ENCODE measurements at regions not wholly inside any gene's neighbourhood (a gene's known extent, or its start where the extent isn't known, plus 50 kb on each side); places are given as distances from the start of the nearest gene placed in this dataset.

DNA sequence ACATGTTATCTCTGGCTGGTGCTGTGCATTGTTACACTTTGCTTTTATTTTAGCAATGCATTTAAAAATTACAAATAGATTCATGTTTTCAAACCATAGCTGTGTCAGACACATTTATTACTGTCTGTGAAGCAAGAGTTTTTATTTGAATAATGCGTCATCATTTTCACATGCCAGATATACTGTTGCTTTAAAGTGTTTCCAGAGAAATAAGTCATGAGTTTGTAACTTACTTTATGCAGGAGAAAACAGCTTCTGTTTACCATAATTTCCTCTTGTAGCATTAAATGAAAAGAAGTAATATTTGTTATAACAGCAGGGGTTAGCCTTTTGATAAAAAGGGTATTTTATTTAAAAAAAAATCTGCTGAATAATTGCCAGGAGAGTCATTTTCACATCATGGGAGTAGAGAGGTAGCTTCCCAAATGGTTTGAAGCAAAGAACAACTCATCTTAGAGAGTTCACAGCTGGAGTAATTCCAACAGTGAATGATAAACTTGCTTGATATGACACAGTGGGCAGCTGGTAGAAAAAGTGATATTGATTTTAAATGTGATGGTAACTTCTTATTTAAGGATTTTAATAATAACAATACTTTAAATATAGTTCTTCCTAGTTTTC, 1274.5 kb upstream of the CRIM1 start:
- TF ChIP-seq YY1 (IDR thresholded peaks at IDR 0.05), result no peak
- no peak for TF ChIP-seq EGR1 (IDR thresholded peaks at IDR 0.05; ENCODE audit: low read depth in 2 of 2)
- TF ChIP-seq, protein P1, sequence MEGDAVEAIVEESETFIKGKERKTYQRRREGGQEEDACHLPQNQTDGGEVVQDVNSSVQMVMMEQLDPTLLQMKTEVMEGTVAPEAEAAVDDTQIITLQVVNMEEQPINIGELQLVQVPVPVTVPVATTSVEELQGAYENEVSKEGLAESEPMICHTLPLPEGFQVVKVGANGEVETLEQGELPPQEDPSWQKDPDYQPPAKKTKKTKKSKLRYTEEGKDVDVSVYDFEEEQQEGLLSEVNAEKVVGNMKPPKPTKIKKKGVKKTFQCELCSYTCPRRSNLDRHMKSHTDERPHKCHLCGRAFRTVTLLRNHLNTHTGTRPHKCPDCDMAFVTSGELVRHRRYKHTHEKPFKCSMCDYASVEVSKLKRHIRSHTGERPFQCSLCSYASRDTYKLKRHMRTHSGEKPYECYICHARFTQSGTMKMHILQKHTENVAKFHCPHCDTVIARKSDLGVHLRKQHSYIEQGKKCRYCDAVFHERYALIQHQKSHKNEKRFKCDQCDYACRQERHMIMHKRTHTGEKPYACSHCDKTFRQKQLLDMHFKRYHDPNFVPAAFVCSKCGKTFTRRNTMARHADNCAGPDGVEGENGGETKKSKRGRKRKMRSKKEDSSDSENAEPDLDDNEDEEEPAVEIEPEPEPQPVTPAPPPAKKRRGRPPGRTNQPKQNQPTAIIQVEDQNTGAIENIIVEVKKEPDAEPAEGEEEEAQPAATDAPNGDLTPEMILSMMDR (IDR thresholded peaks at IDR 0.05; ENCODE audit: low read depth, low read length, missing input control), result no peak
- no peak for TF ChIP-seq JUND (IDR thresholded peaks at IDR 0.05)
- no peak for TF ChIP-seq SP1 (IDR thresholded peaks at IDR 0.05)
